ENCODE measurements at regions not wholly inside any gene's neighbourhood (a gene's known extent, or its start where the extent isn't known, plus 50 kb on each side); places are given as distances from the start of the nearest gene placed in this dataset.

GRCh38 chr6:112468359-112468758 lies 121.2 kb downstream of the RFPL4B start:
- no peak for TF ChIP-seq EZH2 (IDR thresholded peaks at IDR 0.05)
- no peak for TF ChIP-seq POLR2AphosphoS5 (IDR thresholded peaks at IDR 0.05; ENCODE audit: borderline replicate concordance, low read depth, low read length)

Measured in SK-N-MC (cell line).